RWPE1 (cell line): ENCODE measurements at regions not wholly inside any gene's neighbourhood (a gene's known extent, or its start where the extent isn't known, plus 50 kb on each side); places are given as distances from the start of the nearest gene placed in this dataset.

Experiments used
- CTCF ChIA-PET: fragments of 350-600 bp; sonication (Branson Sonifier 250); formaldehyde crosslinking; extraction: SDS; loops from one replicate; lab custom pipeline; 2021; lab: Yijun Ruan, JAX
- POLR2A ChIA-PET: fragments of 400-600 bp; formaldehyde crosslinking; extraction: SDS; loops from one replicate; lab custom pipeline; 2020; ENCODE audit warnings: antibody characterized with exemption; ENCODE audit not compliant: low non-redundant PET; lab: Yijun Ruan, JAX
- DNase-seq: peaks from one replicate; pipeline ENCODE4 v3.0.0; 2012; ENCODE audit warnings: low spot score
- H3K27ac ChIP-seq: fragments of 450-650 bp; 2 replicates; pipeline ENCODE4 v1.5.1; 2017
- CTCF ChIP-seq: fragments of 450-650 bp; conservative IDR thresholded peaks from 2 replicates; pipeline ENCODE4 v1.5.1; 2017; ENCODE audit warnings: low read depth, mild to moderate bottlenecking

GRCh38 chr10:44668336-44668735 lies 242.8 kb upstream of the TMEM72 start:
- ChIA-PET CTCF (no interaction called here), POLR2A (no interaction called here)
- H3K27ac ChIP-seq = no peak overlapping the region
- TF ChIP-seq CTCF = no peak
- no peak for DNase-seq

DNA sequence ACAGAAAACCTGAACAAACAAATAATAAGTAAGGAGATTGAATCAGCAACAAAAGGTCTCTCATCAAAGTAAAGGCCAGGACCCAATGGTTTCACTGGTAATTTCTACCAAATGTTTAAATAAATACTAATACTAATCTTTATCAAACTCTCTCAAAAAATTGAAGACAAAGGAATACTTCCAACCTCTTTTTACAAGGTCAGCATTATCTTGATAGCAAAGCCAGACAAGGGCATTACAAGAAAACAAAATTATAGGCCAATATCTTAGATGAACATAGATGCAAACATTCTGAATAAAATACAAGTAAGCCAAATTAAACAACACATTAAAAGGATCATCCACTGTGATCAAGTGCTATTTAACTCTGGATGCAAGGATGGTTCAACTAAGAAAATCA lies 239.8 kb upstream of the TMEM72 start:
- no peak for TF ChIP-seq CTCF
- ChIA-PET CTCF (no interaction called here), POLR2A (no interaction called here)
- no peak for DNase-seq
- H3K27ac ChIP-seq = no peak overlapping the region

DNA sequence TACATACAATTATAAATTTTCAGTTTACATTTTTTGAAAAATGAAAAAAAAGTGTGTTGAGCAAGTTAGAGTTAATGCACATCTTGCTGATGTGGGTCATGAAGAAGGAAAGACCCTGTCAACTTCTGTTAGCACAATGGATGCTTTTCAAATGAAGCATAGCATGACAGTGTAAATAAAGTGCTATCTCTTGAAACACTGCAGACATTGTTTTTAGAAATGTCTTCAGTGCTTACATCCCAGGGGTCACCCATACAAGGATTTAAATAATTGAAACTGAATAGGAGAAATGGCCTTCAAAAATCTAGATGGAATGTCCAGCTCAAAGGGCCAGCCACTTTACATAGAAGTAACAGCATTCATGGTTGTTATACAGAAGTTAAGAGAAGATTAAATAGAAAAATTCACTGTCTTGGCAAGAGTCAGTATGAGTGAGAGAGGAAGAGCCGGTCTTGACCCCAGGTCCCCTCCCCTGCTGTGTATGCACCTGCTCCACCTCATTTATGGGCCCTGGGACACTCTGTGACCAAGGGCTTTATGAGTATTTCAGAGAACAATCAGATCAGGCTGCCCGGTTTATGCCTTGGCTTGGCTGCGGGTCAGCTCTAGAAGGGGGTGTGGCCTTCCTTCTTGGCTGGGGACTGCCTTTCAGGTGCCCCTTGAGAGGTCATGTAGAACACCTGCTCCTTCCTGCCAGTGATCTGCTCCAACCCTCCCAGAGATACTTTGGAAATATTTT lies 237.7 kb upstream of the TMEM72 start:
- ChIA-PET POLR2A (no interaction called here), CTCF (no interaction called here)
- H3K27ac ChIP-seq = no peak overlapping the region
- TF ChIP-seq CTCF = no peak
- DNase-seq = no peak

- no peak for DNase-seq
- no peak for TF ChIP-seq CTCF
- H3K27ac ChIP-seq = no peak overlapping the region
- ChIA-PET POLR2A (no interaction called here), CTCF (no interaction called here)
These were observed 236.4 kb upstream of the TMEM72 start for GRCh38 chr10:44674536-44675386.

GRCh38 chr10:44675387-44675874 lies 235.7 kb upstream of the TMEM72 start:
- POLR2A ChIA-PET = no interaction called here
- no peak overlapping the region for H3K27ac ChIP-seq
- CTCF ChIA-PET = no interaction called here
- TF ChIP-seq CTCF = no peak
- DNase-seq = no peak

- CTCF ChIA-PET = no interaction called here
- DNase-seq = no peak
- no peak overlapping the region for H3K27ac ChIP-seq
- POLR2A ChIA-PET = no interaction called here
- TF ChIP-seq CTCF = no peak
These were observed 230.4 kb upstream of the TMEM72 start for GRCh38 chr10:44680764-44681163.
